Progenitor cell of endocrine pancreas (in vitro differentiated cells): ENCODE measurements at regions not wholly inside any gene's neighbourhood (a gene's known extent, or its start where the extent isn't known, plus 50 kb on each side); places are given as distances from the start of the nearest gene placed in this dataset.

Experiments
- DNase-seq: peaks from one replicate; pipeline ENCODE4 v3.0.0; 2021; ENCODE audit warnings: low spot score; ENCODE audit not compliant: unreplicated experiment
- H3K27ac Mint-ChIP-seq: 2 replicates; pipeline ENCODE4 v1.8.0; 2021; ENCODE audit warnings: mild to moderate bottlenecking, moderate library complexity, mixed read lengths
- H3K27me3 Mint-ChIP-seq: 2 replicates; pipeline ENCODE4 v1.8.0; 2021; ENCODE audit warnings: mixed read lengths
- H3K36me3 Mint-ChIP-seq: 2 replicates; pipeline ENCODE4 v1.8.0; 2022; ENCODE audit warnings: mixed read lengths; ENCODE audit not compliant: insufficient read depth
- H3K4me1 Mint-ChIP-seq: 2 replicates; pipeline ENCODE4 v1.8.0; 2021; ENCODE audit warnings: low read depth, mixed read lengths
- H3K4me3 Mint-ChIP-seq: 2 replicates; pipeline ENCODE4 v1.8.0; 2021; ENCODE audit warnings: low read depth, mild to moderate bottlenecking, moderate library complexity, mixed read lengths
- H3K9me3 Mint-ChIP-seq: 2 replicates; pipeline ENCODE4 v1.8.0; 2021; ENCODE audit warnings: low read depth, mixed read lengths
- TF ChIP-seq, protein P1 (sequence below): fragments of 200-600 bp; sonication (generic); IDR thresholded peaks from one replicate; pipeline ENCODE4 v1.5.0; 2021; ENCODE audit warnings: antibody characterized with exemption, mild to moderate bottlenecking; ENCODE audit not compliant: unreplicated experiment

DNA sequence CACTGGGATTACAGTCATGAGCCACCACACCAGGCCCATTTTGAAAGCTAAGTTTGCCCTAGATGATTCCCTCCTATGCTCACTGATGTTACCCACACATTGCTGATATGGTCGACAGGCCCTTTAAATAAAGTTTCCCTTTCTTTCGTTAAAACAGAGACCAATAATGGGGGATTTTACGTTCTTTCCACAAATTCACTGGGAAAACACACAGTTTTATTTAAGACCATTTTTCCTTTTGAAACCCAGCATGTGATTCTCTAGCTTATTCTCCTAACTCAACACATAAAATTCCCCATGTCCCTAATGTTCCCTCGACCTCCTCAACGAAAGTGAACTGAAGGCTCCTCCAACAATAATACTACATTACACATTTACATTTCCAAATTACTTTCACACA lies 223.2 kb downstream of the ANAPC1 start:
- Mint-ChIP-seq H3K4me3 (no peak overlapping the region), H3K27me3 (peaks cover 45% of the 10 kb centered on the region), H3K27ac (no peak overlapping the region), H3K36me3 (no peaks in the 10 kb centered on the region), H3K9me3 (no peaks in the 10 kb centered on the region), H3K4me1 (peaks cover 11% of the 10 kb centered on the region)
- TF ChIP-seq, protein P1, sequence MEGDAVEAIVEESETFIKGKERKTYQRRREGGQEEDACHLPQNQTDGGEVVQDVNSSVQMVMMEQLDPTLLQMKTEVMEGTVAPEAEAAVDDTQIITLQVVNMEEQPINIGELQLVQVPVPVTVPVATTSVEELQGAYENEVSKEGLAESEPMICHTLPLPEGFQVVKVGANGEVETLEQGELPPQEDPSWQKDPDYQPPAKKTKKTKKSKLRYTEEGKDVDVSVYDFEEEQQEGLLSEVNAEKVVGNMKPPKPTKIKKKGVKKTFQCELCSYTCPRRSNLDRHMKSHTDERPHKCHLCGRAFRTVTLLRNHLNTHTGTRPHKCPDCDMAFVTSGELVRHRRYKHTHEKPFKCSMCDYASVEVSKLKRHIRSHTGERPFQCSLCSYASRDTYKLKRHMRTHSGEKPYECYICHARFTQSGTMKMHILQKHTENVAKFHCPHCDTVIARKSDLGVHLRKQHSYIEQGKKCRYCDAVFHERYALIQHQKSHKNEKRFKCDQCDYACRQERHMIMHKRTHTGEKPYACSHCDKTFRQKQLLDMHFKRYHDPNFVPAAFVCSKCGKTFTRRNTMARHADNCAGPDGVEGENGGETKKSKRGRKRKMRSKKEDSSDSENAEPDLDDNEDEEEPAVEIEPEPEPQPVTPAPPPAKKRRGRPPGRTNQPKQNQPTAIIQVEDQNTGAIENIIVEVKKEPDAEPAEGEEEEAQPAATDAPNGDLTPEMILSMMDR: no peak
- DNase-seq: no peak

DNA sequence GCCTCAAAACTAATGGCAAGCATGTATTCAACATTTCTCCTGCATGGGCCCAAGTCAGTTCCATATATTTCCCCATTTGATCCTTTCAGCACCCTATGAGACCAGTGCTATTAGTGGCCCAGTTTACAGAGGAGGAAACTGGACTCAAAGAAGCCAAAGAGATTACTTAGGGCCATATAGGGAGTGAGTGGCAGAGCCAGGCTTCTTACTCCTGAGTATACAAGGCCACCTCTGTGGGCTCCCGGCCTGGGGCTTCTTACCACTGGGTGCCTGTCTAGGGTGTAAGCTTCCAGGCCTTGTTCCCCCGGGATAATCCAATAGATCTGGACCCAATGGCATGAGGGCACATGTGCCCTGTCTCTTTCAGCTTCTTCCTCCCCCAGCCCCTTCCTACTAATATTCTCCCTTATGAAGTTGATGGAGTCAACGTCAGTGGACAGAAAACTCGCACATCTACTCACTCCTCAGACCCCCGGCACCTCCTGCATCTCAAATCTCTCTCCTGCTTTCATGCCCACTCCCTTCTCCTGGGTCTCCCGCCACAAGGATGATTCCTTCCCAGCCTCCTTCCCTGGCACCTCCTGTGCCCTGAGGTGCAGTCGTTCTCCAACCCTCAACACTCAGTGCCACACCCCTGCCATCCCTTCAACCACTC lies 222.6 kb downstream of the ANAPC1 start:
- Mint-ChIP-seq H3K36me3 (no peaks in the 10 kb centered on the region), H3K27me3 (peaks cover 45% of the 10 kb centered on the region), H3K4me1 (peaks cover 11% of the 10 kb centered on the region), H3K9me3 (no peaks in the 10 kb centered on the region), H3K27ac (no peak overlapping the region), H3K4me3 (no peak overlapping the region)
- no peak for DNase-seq
- TF ChIP-seq, protein P1: no peak

DNA sequence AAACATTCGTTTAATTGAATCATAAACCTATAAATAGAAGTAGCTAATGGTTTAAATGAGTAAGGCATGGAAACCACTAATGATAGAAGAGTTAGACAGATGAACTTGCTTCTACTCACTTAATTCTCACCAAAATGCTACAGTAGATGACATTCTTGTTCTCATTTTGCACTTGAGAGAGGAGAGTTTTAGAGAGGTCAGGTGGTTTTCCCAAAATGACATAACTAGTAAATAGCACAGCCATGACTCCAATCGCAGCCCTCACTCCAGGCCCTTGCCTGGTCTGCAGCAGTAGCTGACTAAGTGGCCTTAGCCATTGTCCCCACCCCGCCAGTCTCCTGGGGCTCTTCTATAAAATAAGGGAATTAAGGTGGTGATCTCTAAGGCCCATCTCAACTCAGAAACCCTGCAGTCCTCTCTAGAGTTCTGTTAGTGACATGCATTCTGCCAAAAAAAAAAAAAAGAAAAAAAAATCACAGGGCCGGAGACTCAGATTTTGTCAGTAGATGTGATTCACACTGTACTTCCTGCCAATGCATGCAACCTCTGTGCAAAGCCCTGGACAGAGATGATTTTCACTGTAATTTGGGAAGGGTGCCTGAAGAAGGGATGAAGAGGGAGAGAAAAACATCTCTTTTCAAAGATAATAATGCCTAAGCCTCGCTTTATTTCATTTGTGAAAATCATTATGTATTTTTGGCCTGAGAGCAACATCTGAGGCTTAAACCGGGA lies 221.8 kb downstream of the ANAPC1 start:
- Mint-ChIP-seq H3K36me3 (no peaks in the 10 kb centered on the region), H3K4me1 (peaks cover 11% of the 10 kb centered on the region), H3K27ac (no peak overlapping the region), H3K27me3 (peaks cover 37% of the 10 kb centered on the region), H3K4me3 (no peak overlapping the region), H3K9me3 (no peaks in the 10 kb centered on the region)
- DNase-seq: no peak
- TF ChIP-seq, protein P1: no peak

DNA sequence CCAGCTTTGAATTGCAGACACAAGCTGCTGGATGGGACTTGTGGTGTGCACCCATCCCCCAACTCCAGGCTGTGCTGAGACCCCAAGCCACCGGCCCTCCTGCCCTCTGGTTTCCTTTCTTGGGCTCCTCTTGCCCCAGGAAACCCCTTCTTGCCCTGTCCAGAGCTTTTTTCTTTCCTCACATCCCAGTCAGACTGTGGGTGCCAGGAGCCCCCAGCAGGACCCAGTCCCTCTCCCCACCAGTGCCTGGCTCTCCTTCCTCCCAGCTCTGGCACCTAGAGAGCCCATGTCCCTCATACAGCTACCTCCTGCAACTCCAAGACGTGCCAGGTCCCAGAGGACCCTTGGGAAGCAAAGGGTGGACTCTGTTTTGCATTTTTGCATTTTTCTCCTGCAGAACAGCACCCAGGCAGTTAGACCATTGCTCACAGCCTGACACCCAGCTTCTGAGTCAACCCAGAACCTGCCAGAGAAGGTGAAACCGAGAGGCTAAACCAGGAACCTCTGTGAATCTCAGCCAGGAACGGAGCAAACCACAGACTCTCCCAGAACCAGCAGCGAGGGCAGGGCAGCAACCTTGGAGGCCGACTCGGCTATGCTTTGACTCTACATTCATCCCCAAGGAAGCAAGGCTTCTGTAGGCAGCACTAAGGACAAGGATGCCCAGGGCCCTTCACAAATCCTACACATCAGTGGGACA lies 221.1 kb downstream of the ANAPC1 start:
- Mint-ChIP-seq H3K4me3 (no peak overlapping the region), H3K9me3 (no peaks in the 10 kb centered on the region), H3K27ac (no peak overlapping the region), H3K4me1 (peaks cover 11% of the 10 kb centered on the region), H3K27me3 (peaks cover 33% of the 10 kb centered on the region), H3K36me3 (peaks cover 2% of the 10 kb centered on the region)
- TF ChIP-seq, protein P1: no peak
- DNase-seq: no peak

DNA sequence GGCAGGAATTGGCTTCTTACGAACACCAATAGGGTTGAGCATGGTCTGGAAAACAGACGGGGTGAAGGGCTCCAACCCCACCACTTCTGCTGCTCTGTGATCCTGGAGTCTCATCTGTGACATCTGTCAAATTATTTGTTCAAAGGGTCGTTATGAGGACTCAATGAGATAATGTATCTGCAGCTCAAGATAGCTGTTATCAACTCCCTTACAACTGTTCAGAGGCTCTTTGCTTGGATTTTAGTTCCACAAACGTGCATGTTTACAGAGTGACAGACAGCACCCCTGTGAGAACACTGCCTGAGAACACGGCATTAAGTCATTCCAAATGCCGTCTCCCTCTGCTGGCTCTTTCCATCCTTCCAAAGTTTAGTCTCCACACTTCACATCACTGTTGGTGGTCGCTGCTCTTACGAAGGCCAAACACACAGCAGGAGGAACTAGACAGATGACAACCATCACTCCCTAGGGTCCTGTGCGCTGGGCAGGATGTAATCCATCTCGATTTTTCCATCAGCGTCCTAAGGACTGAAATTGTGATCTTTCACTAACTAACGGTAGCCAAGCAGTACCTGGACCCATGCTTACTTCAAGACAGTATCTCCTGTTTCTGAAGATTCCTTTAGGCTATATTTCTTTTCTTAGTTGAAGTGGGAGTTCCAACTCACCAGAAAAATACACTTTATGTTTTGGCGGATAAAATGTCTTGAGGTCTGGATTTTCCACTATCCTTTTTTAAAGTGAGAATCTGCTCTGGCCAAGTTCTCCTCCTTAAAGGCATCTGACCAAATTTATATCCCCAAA lies 220.3 kb downstream of the ANAPC1 start:
- Mint-ChIP-seq H3K27me3 (peaks cover 33% of the 10 kb centered on the region), H3K27ac (no peak overlapping the region), H3K4me1 (peaks cover 11% of the 10 kb centered on the region), H3K9me3 (peaks cover 3% of the 10 kb centered on the region), H3K36me3 (peaks cover 4% of the 10 kb centered on the region), H3K4me3 (no peak overlapping the region)
- DNase-seq: no peak
- TF ChIP-seq, protein P1: no peak
